ENCODE measurements at regions not wholly inside any gene's neighbourhood (a gene's known extent, or its start where the extent isn't known, plus 50 kb on each side); places are given as distances from the start of the nearest gene placed in this dataset.

DNA sequence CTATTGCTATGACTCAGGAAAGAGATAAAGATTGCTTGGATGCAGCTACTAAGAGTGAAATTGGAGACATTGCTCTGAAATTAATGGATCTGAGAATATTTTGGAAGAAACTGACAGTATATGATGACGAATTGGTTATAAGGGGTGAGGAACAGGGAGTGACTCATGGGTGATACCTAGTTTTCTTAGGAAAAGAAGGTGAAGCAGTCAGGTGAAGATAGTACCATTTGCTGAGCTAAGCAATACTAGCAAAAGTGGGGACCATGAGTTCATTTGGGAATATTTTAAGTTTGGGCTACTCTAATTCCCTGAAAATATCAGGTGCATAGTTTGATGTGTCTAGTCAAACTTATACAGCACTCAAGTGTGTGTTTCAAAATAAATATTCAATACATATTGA, 260.1 kb upstream of the NFIA start:
- H2AFZ ChIP-seq, result no peak overlapping the region
- no peaks in the 10 kb centered on the region for H3K27me3 ChIP-seq (ENCODE audit: insufficient read depth, low read depth)
- H4K20me1 ChIP-seq (ENCODE audit: insufficient read depth), result no peaks in the 10 kb centered on the region
- ChIA-PET POLR2A (ENCODE audit: unreplicated experiment) (no interaction called here), CTCF (no interaction called here)
- H3K4me3 ChIP-seq, result no peak overlapping the region
- H3K9me2 ChIP-seq (ENCODE audit: insufficient read depth), result no peaks in the 10 kb centered on the region
- no peaks in the 10 kb centered on the region for H3K36me3 ChIP-seq (ENCODE audit: low read depth)
- H3K79me2 ChIP-seq (ENCODE audit: low read depth), result no peaks in the 10 kb centered on the region
- BruUV-seq (replicated peaks), result no TSS peak
- no peak for DNase-seq
- intact Hi-C loops (cut with micrococcal nuclease; ENCODE audit: unreplicated experiment), result no loop called here
- TF ChIP-seq EZH2 (IDR thresholded peaks at IDR 0.05; ENCODE audit: low read depth) (no peak), CTCF (conservative IDR thresholded peaks at IDR 0.05) (no peak)
- no peaks in the 10 kb centered on the region for H3F3A ChIP-seq (ENCODE audit: insufficient read depth, low read depth)
- no peak overlapping the region for H3K27ac ChIP-seq
- no peaks in the 10 kb centered on the region for H3K9me3 ChIP-seq (ENCODE audit: insufficient read depth, low read depth)
- H3K4me1 ChIP-seq (replicated peaks; ENCODE audit: insufficient read depth), result no peaks in the 10 kb centered on the region
- no peak overlapping the region for H3K4me2 ChIP-seq

DNA sequence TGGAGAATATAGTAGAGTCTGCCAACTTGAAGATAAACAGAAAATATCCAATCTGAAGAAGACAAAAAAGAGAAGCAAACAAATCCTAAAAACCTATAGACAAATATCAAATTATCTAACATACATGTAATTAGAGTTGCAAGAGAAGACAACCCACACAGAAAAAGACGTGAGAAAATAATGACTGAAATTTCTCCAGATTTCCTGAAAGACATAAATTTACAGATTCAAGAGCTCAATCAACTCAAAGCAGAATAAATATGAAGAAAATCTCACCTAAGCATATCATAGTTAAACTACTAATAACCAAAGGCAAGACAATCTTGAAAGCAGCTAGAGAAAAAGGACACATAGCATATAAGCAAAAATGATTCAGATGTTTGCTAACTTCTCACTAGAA, 261.2 kb upstream of the NFIA start:
- CTCF ChIA-PET, result no interaction called here
- intact Hi-C loops (cut with micrococcal nuclease; ENCODE audit: unreplicated experiment), result no loop called here
- Histone ChIP-seq H3K4me2 (no peak overlapping the region), H3K4me1 (replicated peaks; ENCODE audit: insufficient read depth) (no peaks in the 10 kb centered on the region), H2AFZ (no peak overlapping the region), H3K4me3 (no peak overlapping the region), H3F3A (ENCODE audit: insufficient read depth, low read depth) (no peaks in the 10 kb centered on the region), H4K20me1 (ENCODE audit: insufficient read depth) (no peaks in the 10 kb centered on the region), H3K9me2 (ENCODE audit: insufficient read depth) (no peaks in the 10 kb centered on the region), H3K27ac (no peak overlapping the region), H3K79me2 (ENCODE audit: low read depth) (no peaks in the 10 kb centered on the region), H3K27me3 (ENCODE audit: insufficient read depth, low read depth) (no peaks in the 10 kb centered on the region), H3K9me3 (ENCODE audit: insufficient read depth, low read depth) (no peaks in the 10 kb centered on the region), H3K36me3 (ENCODE audit: low read depth) (no peaks in the 10 kb centered on the region)
- no peak for TF ChIP-seq CTCF (conservative IDR thresholded peaks at IDR 0.05)
- TF ChIP-seq EZH2 (IDR thresholded peaks at IDR 0.05; ENCODE audit: low read depth), result no peak
- POLR2A ChIA-PET (ENCODE audit: unreplicated experiment), result no interaction called here
- BruUV-seq (replicated peaks), result no TSS peak
- DNase-seq, result no peak

- intact Hi-C loops (cut with micrococcal nuclease; ENCODE audit: unreplicated experiment), result no loop called here
- no peak overlapping the region for H3K4me2 ChIP-seq
- CTCF ChIA-PET, result no interaction called here
Observed at GRCh38 chr1:60818969-60819701, 263.2 kb upstream of the NFIA start.

More at GRCh38 chr1:60818969-60819701, 263.2 kb upstream of the NFIA start:
- H2AFZ ChIP-seq, result no peak overlapping the region
- no peak for DNase-seq
- no peaks in the 10 kb centered on the region for H3K27me3 ChIP-seq (ENCODE audit: insufficient read depth, low read depth)
- no peak overlapping the region for H3K4me3 ChIP-seq
- H3K27ac ChIP-seq, result no peak overlapping the region
- TF ChIP-seq CTCF (conservative IDR thresholded peaks at IDR 0.05), result no peak
- no peak for TF ChIP-seq EZH2 (IDR thresholded peaks at IDR 0.05; ENCODE audit: low read depth)
- no peaks in the 10 kb centered on the region for H3K4me1 ChIP-seq (replicated peaks; ENCODE audit: insufficient read depth)
- H4K20me1 ChIP-seq (ENCODE audit: insufficient read depth), result no peaks in the 10 kb centered on the region
- no TSS peak for BruUV-seq (replicated peaks)
- no peaks in the 10 kb centered on the region for H3F3A ChIP-seq (ENCODE audit: insufficient read depth, low read depth)
- no peaks in the 10 kb centered on the region for H3K36me3 ChIP-seq (ENCODE audit: low read depth)
- H3K9me3 ChIP-seq (ENCODE audit: insufficient read depth, low read depth), result no peaks in the 10 kb centered on the region
- POLR2A ChIA-PET (ENCODE audit: unreplicated experiment), result no interaction called here
- H3K9me2 ChIP-seq (ENCODE audit: insufficient read depth), result no peaks in the 10 kb centered on the region
- no peaks in the 10 kb centered on the region for H3K79me2 ChIP-seq (ENCODE audit: low read depth)
